Ascending aorta (tissue), 2 donors: ENCODE measurements at regions not wholly inside any gene's neighbourhood (a gene's known extent, or its start where the extent isn't known, plus 50 kb on each side); places are given as distances from the start of the nearest gene placed in this dataset.

Experiments used
- DNase-seq, 2 donors: peaks; one replicate each; pipeline ENCODE4 v3.0.0-alpha.2; 2019; ENCODE audit warnings: low spot score in 2 of 2
- H3K27ac ChIP-seq, 2 donors: fragments of 200-600 bp; sonication (generic); one replicate each; pipeline ENCODE4 v1.5.1; 2016 to 2017; ENCODE audit warnings: mild to moderate bottlenecking in 1 of 2
- H3K27me3 ChIP-seq: fragments of 200-600 bp; sonication (generic); one replicate; pipeline ENCODE4 v1.5.1; 2017
- H3K36me3 ChIP-seq, 2 donors: fragments of 200-600 bp; sonication (generic); one replicate each; pipeline ENCODE4 v1.5.1; 2016
- H3K4me1 ChIP-seq, 2 donors: fragments of 200-600 bp; sonication (generic); one replicate each; pipeline ENCODE4 v1.5.1; 2016 to 2017; ENCODE audit warnings: mild to moderate bottlenecking in 1 of 2
- H3K4me3 ChIP-seq, 2 donors: fragments of 200-600 bp; sonication (generic); one replicate each; pipeline ENCODE4 v1.5.1; 2016 to 2017; ENCODE audit warnings: mild to moderate bottlenecking in 1 of 2
- H3K9me3 ChIP-seq, 2 donors: fragments of 200-600 bp; sonication (generic); one replicate each; pipeline ENCODE4 v1.5.1; 2016
- intact Hi-C: fragments of 100-400 bp; cut with DNase I; formaldehyde crosslinking; loops from one replicate; pipeline ENCODE4 v1.15.1; 2023
- TF ChIP-seq, protein P1 (sequence below), 3 experiments: fragments of 200-600 bp in 2 of 3; fragments of 450-650 bp in 1 of 3; sonication (generic) in 2 of 3; IDR thresholded peaks; one replicate each; pipeline ENCODE4 v1.5.1; 2016 to 2019; ENCODE audit warnings: antibody characterized with exemption in 3 of 3, mild to moderate bottlenecking in 1 of 3, moderate library complexity in 1 of 3

- Histone ChIP-seq H3K9me3 (no peaks in the 10 kb centered on the region), H3K36me3 (no peaks in the 10 kb centered on the region), H3K27ac (no peak overlapping the region), H3K4me3 (no peak overlapping the region), H3K4me1 (no peaks in the 10 kb centered on the region), H3K27me3 (no peaks in the 10 kb centered on the region)
- intact Hi-C loops = no loop called here
- DNase-seq = no peak
- TF ChIP-seq, protein P1, sequence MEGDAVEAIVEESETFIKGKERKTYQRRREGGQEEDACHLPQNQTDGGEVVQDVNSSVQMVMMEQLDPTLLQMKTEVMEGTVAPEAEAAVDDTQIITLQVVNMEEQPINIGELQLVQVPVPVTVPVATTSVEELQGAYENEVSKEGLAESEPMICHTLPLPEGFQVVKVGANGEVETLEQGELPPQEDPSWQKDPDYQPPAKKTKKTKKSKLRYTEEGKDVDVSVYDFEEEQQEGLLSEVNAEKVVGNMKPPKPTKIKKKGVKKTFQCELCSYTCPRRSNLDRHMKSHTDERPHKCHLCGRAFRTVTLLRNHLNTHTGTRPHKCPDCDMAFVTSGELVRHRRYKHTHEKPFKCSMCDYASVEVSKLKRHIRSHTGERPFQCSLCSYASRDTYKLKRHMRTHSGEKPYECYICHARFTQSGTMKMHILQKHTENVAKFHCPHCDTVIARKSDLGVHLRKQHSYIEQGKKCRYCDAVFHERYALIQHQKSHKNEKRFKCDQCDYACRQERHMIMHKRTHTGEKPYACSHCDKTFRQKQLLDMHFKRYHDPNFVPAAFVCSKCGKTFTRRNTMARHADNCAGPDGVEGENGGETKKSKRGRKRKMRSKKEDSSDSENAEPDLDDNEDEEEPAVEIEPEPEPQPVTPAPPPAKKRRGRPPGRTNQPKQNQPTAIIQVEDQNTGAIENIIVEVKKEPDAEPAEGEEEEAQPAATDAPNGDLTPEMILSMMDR (IDR thresholded peaks at IDR 0.05) = no peak
Measured at GRCh38 chr2:225779829-225780228, 380.3 kb downstream of the NYAP2 start.

GRCh38 chr2:225773148-225773547 is 373.6 kb downstream of the NYAP2 start:
- no peak for DNase-seq
- H3K27ac ChIP-seq = peak overlapping the region in 1 of 2 donors; percentile 5
- TF ChIP-seq, protein P1 (IDR thresholded peaks at IDR 0.05) = no peak
- H3K27me3 ChIP-seq = no peaks in the 10 kb centered on the region
- no peaks in the 10 kb centered on the region for H3K9me3 ChIP-seq
- H3K36me3 ChIP-seq = no peaks in the 10 kb centered on the region
- no peak overlapping the region for H3K4me3 ChIP-seq
- peaks cover 0 to 2% of the 10 kb centered on the region in 2 donors for H3K4me1 ChIP-seq
- intact Hi-C loops = no loop called here

DNA sequence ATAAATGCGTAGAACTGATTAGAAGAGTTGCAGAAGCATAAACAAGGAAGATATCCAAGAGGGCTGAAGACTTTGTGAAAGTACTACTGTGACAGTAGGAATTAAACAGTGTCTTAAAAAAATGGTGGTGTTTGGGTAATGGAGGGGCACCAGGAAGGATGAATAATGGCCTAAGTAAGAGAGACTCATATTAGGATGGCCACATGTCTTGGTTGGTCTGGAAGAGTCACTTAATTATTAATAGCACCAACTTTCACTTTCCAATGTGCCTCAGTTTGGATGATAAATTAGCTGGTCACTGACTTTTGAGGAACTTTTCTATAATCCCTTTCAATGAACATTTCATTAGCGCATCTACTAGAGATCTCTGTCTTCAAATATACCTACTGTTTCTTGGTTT is 372.2 kb downstream of the NYAP2 start:
- peaks cover 0 to 10% of the 10 kb centered on the region in 2 donors for H3K4me1 ChIP-seq
- H3K4me3 ChIP-seq = no peak overlapping the region
- H3K27me3 ChIP-seq = no peaks in the 10 kb centered on the region
- no peaks in the 10 kb centered on the region for H3K36me3 ChIP-seq
- no peaks in the 10 kb centered on the region for H3K9me3 ChIP-seq
- intact Hi-C loops = no loop called here
- TF ChIP-seq, protein P1 (IDR thresholded peaks at IDR 0.05) = no peak
- no peak overlapping the region for H3K27ac ChIP-seq
- no peak for DNase-seq

DNA sequence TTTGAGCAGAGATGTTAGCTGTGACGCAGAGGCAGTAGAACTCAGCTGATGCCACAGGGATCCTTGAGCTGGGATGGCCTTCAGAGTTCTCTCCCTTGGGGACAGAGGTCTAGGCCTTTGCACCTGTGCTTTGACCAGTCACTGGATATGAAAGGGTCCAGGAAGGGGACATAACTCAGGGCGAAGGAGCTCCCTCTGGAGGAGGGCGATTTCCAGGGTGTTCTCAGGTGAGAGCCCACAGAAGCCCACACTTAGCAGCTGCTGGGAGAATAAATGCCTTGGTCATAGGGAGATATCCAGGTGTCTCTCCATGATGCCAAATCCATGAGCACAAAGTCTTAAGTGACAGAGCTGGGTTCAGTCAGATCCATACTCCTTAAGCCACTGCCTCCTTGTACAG is 369.2 kb downstream of the NYAP2 start:
- no peak for DNase-seq
- H3K27me3 ChIP-seq = no peaks in the 10 kb centered on the region
- H3K27ac ChIP-seq = no peak overlapping the region
- no peaks in the 10 kb centered on the region for H3K9me3 ChIP-seq
- peaks cover 0 to 10% of the 10 kb centered on the region in 2 donors for H3K4me1 ChIP-seq
- TF ChIP-seq, protein P1 (IDR thresholded peaks at IDR 0.05) = no peak
- H3K4me3 ChIP-seq = no peak overlapping the region
- no peaks in the 10 kb centered on the region for H3K36me3 ChIP-seq
- intact Hi-C loops = loop anchor here (5.0 kb wide), 1 partner anchor 1034 kb away; no protein-coding TSS in a partner anchor

- intact Hi-C loops = loop anchor here (5.0 kb wide), 1 partner anchor 1036 kb away; no protein-coding TSS in a partner anchor
- Histone ChIP-seq H3K36me3 (no peaks in the 10 kb centered on the region), H3K4me1 (peaks cover 0 to 7% of the 10 kb centered on the region in 2 donors), H3K27ac (peak overlapping the region; percentile 58 to 62), H3K9me3 (no peaks in the 10 kb centered on the region), H3K4me3 (no peak overlapping the region), H3K27me3 (no peaks in the 10 kb centered on the region)
- DNase-seq = no peak
- TF ChIP-seq, protein P1 (IDR thresholded peaks at IDR 0.05) = no peak
Measured at GRCh38 chr2:225766431-225766830, 366.9 kb downstream of the NYAP2 start.

GRCh38 chr2:225765820-225766219 is 366.3 kb downstream of the NYAP2 start:
- Histone ChIP-seq H3K4me1 (peaks cover 0 to 7% of the 10 kb centered on the region in 2 donors), H3K27me3 (no peaks in the 10 kb centered on the region), H3K9me3 (no peaks in the 10 kb centered on the region), H3K4me3 (no peak overlapping the region), H3K36me3 (no peaks in the 10 kb centered on the region), H3K27ac (peak overlapping the region; percentile 58 to 62)
- DNase-seq = no peak
- TF ChIP-seq, protein P1 (IDR thresholded peaks at IDR 0.05) = no peak
- intact Hi-C loops = loop anchor here (5.0 kb wide), 1 partner anchor 1036 kb away; no protein-coding TSS in a partner anchor
